Neuron (in vitro differentiated cells): ENCODE measurements at regions not wholly inside any gene's neighbourhood (a gene's known extent, or its start where the extent isn't known, plus 50 kb on each side); places are given as distances from the start of the nearest gene placed in this dataset.

Source experiments
- H2AFZ ChIP-seq: one replicate; pipeline ENCODE4 v1.6.1; 2013; ENCODE audit warnings: low read depth, mild to moderate bottlenecking, inconsistent platforms, low read length, moderate library complexity
- H3K27me3 ChIP-seq: one replicate; pipeline ENCODE4 v1.6.1; 2013; ENCODE audit warnings: low read length; ENCODE audit not compliant: insufficient read depth
- H3K36me3 ChIP-seq: one replicate; pipeline ENCODE4 v1.6.1; 2013; ENCODE audit warnings: low read length; ENCODE audit not compliant: insufficient read depth
- H3K4me1 ChIP-seq: one replicate; pipeline ENCODE4 v1.6.1; 2013; ENCODE audit warnings: low read length; ENCODE audit not compliant: insufficient read depth
- H3K4me3 ChIP-seq: 2 replicates; pipeline ENCODE4 v1.5.1; 2013; ENCODE audit warnings: mild to moderate bottlenecking, low read length, moderate library complexity
- H3K9me3 ChIP-seq: one replicate; pipeline ENCODE4 v1.6.1; 2013; ENCODE audit warnings: low read length

DNA sequence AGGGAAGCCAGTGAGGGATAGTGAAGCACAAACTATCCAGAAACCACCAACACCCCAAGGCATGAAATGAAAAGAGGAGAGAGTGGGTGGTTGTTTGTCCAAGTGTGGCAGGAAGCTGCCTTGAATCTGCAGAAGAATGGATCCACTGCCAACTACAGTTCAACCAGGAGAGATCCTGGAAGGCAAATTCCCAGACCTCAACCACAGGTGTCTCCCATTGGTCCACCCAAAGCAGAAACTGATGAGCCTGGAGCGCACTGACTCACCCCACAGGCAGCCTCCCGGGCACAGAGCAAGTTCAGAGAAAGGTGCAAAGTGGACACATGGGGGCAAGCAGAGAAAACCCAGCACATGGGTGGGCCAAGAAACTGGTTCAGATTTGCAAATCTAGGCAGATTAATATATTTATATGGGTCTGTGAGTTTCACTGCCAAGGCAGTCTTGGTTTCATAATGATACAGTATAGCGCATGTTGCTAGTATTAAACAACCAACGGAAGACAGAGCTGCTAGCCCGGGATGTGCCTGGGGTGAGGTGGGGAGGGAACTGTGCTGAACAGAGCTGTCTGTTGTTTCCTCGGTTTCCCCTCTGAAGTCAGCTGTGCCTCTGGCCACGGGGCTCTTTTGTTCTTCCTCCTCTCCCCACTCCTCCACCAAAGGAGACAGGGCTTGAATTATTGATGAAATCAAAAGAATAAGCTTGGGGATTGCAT is 416.2 kb upstream of the CCDC196 start:
- H2AFZ ChIP-seq = no peak overlapping the region
- H3K36me3 ChIP-seq = no peaks in the 10 kb centered on the region
- no peaks in the 10 kb centered on the region for H3K9me3 ChIP-seq
- H3K4me3 ChIP-seq = no peak overlapping the region
- H3K27me3 ChIP-seq = no peaks in the 10 kb centered on the region
- H3K4me1 ChIP-seq = peaks cover 15% of the 10 kb centered on the region

DNA sequence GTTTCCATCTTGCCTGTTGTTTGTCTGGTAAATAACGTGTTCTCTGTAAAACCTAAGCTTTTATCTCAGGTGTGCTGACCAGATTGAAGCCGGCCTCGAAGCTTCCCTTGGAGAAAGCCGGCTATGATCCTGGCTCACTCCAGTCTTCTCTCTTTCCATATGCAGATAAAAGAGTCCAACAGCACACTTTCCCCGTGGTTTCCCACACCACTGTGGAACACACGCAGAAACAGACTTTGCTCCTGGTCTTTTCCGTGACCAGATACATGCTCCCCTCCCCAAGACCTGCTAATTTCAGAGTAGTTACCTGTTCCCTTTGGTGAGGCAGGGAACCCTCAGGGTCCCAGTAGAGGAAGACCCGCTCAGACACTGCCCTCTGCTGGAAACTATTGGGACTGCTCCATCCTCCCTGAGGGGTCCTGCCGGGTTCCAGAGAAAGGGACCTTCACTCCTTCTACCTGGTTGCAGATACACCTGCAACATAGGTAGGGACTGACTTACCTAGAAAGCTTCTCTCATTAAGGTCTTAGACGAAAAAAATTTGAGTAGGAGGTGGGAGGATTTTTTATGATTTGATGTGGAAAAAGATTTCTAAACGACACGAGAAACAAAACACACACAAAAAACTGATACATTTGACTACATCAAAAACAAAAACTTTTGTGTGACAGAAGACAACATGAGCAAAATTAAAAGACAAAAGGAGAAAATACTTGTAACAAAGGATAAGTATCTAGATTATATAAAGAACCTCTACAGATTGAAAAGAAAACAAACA is 415.4 kb upstream of the CCDC196 start:
- no peaks in the 10 kb centered on the region for H3K36me3 ChIP-seq
- no peak overlapping the region for H3K4me3 ChIP-seq
- H3K27me3 ChIP-seq = no peaks in the 10 kb centered on the region
- no peaks in the 10 kb centered on the region for H3K9me3 ChIP-seq
- H3K4me1 ChIP-seq = peaks cover 11% of the 10 kb centered on the region
- H2AFZ ChIP-seq = no peak overlapping the region

GRCh38 chr14:66072190-66073084 is 413.7 kb upstream of the CCDC196 start:
- Histone ChIP-seq H2AFZ (no peak overlapping the region), H3K9me3 (no peaks in the 10 kb centered on the region), H3K27me3 (no peaks in the 10 kb centered on the region), H3K4me3 (no peak overlapping the region), H3K4me1 (peaks cover 6% of the 10 kb centered on the region), H3K36me3 (no peaks in the 10 kb centered on the region)

- H3K4me3 ChIP-seq = no peak overlapping the region
- H2AFZ ChIP-seq = no peak overlapping the region
- H3K27me3 ChIP-seq = peaks cover 5% of the 10 kb centered on the region
- H3K9me3 ChIP-seq = no peaks in the 10 kb centered on the region
- H3K36me3 ChIP-seq = no peaks in the 10 kb centered on the region
- peaks cover 6% of the 10 kb centered on the region for H3K4me1 ChIP-seq
These were observed 411.6 kb upstream of the CCDC196 start for GRCh38 chr14:66074537-66074936.

GRCh38 chr14:66076176-66076575 is 410.0 kb upstream of the CCDC196 start:
- no peaks in the 10 kb centered on the region for H3K9me3 ChIP-seq

DNA sequence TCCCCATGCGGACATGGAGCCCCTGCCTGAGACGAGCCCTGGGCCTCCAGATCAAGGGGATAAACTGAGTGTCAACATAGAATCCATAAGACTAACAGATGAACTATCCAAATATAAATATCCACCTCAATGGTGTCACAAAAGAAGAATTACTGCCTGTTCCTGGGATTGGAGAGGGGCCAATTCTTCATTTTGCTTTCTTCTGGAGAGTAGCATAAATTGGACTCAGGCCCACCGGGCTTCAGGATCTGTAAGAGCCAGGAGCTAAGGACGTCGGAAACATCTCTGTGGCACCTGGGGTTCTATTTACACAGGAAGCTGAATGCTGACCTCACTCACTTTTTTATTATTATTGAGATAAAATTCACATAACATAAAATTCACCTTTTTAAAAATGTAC is 408.2 kb upstream of the CCDC196 start:
- H3K36me3 ChIP-seq = no peaks in the 10 kb centered on the region
- peaks cover 6% of the 10 kb centered on the region for H3K4me1 ChIP-seq
- peaks cover 5% of the 10 kb centered on the region for H3K27me3 ChIP-seq
- H2AFZ ChIP-seq = no peak overlapping the region
- no peak overlapping the region for H3K4me3 ChIP-seq
- no peaks in the 10 kb centered on the region for H3K9me3 ChIP-seq

More at GRCh38 chr14:66076176-66076575, 410.0 kb upstream of the CCDC196 start:
- no peak overlapping the region for H3K4me3 ChIP-seq
- peaks cover 6% of the 10 kb centered on the region for H3K4me1 ChIP-seq
- peaks cover 5% of the 10 kb centered on the region for H3K27me3 ChIP-seq
- no peaks in the 10 kb centered on the region for H3K36me3 ChIP-seq
- no peak overlapping the region for H2AFZ ChIP-seq

- no peak overlapping the region for H3K4me3 ChIP-seq
- no peaks in the 10 kb centered on the region for H3K36me3 ChIP-seq
- H2AFZ ChIP-seq = no peak overlapping the region
- peaks cover 5% of the 10 kb centered on the region for H3K27me3 ChIP-seq
- H3K9me3 ChIP-seq = no peaks in the 10 kb centered on the region
- no peaks in the 10 kb centered on the region for H3K4me1 ChIP-seq
These were observed 404.4 kb upstream of the CCDC196 start for GRCh38 chr14:66081594-66082376.

DNA sequence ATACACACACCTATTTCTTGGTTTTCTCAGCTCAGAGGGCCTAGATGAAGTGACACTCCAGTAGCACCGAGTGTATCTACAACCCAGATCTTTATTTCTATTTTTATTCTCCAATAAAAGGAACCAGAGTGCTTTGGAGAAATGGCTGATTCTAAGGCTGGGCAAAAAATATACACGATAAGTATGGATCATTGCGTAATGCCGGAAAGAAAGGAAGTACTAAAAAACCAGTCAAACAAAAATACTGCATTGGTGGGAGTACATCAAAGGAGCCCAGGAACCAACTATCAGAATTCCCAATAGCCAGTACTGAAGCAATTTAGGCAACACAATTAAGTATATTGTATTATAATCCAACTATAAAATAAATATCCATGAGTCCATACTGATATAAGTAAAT is 400.9 kb upstream of the CCDC196 start:
- Histone ChIP-seq H3K27me3 (no peaks in the 10 kb centered on the region), H3K36me3 (no peaks in the 10 kb centered on the region), H3K4me1 (no peaks in the 10 kb centered on the region), H2AFZ (no peak overlapping the region), H3K9me3 (no peaks in the 10 kb centered on the region), H3K4me3 (no peak overlapping the region)

GRCh38 chr14:66085665-66086064 is 400.5 kb upstream of the CCDC196 start:
- Histone ChIP-seq H2AFZ (no peak overlapping the region), H3K9me3 (no peaks in the 10 kb centered on the region), H3K4me1 (no peaks in the 10 kb centered on the region), H3K27me3 (no peaks in the 10 kb centered on the region), H3K4me3 (no peak overlapping the region), H3K36me3 (no peaks in the 10 kb centered on the region)

DNA sequence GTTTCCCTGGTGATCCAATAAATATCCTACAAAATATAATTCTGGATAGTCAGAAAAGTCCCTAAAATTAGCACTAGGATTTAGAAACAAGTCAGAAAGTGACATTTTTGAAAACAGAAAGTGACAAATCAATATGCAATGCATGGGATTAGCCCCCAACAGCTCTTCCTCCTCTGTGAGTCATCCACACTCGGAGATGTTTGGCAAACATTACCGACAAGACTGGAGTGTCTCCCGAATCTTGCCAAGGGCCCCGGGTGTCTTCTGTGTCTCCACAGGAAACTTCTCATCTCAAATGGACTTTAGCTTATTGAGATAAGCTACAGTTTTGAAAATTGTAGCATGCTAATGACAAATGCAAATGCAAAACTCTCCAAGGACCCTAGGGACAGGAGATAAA is 398.9 kb upstream of the CCDC196 start:
- H3K9me3 ChIP-seq = no peaks in the 10 kb centered on the region
- H2AFZ ChIP-seq = no peak overlapping the region
- no peaks in the 10 kb centered on the region for H3K4me1 ChIP-seq
- H3K4me3 ChIP-seq = no peak overlapping the region
- no peaks in the 10 kb centered on the region for H3K27me3 ChIP-seq
- H3K36me3 ChIP-seq = no peaks in the 10 kb centered on the region

GRCh38 chr14:66088656-66089055 is 397.5 kb upstream of the CCDC196 start:
- Histone ChIP-seq H3K27me3 (no peaks in the 10 kb centered on the region), H3K4me3 (no peak overlapping the region), H3K36me3 (no peaks in the 10 kb centered on the region), H3K9me3 (no peaks in the 10 kb centered on the region), H3K4me1 (no peaks in the 10 kb centered on the region), H2AFZ (no peak overlapping the region)

DNA sequence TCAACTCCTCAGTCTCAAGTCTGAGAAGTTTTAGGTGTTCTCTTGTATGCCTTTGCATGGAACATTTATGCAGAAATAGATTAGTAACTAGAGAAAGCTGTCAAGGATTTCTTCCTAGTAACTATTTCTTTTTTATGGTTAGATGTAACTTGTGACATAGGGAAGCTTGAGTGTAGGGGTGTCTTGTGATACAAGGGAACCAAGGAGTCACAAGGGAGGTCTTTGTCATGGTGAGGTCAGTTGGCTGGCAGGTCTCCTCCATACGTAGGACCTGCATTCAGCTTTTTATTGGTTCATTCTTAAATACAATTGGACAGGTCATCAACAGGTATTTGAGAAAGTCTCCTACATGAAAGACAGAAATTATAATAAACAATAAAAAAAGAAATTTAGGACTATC is 394.0 kb upstream of the CCDC196 start:
- Histone ChIP-seq H3K9me3 (no peaks in the 10 kb centered on the region), H3K4me1 (no peaks in the 10 kb centered on the region), H2AFZ (no peak overlapping the region), H3K27me3 (no peaks in the 10 kb centered on the region), H3K36me3 (no peaks in the 10 kb centered on the region), H3K4me3 (no peak overlapping the region)
